ENCODE measurements at regions not wholly inside any gene's neighbourhood (a gene's known extent, or its start where the extent isn't known, plus 50 kb on each side); places are given as distances from the start of the nearest gene placed in this dataset.

- TF ChIP-seq, protein P1, sequence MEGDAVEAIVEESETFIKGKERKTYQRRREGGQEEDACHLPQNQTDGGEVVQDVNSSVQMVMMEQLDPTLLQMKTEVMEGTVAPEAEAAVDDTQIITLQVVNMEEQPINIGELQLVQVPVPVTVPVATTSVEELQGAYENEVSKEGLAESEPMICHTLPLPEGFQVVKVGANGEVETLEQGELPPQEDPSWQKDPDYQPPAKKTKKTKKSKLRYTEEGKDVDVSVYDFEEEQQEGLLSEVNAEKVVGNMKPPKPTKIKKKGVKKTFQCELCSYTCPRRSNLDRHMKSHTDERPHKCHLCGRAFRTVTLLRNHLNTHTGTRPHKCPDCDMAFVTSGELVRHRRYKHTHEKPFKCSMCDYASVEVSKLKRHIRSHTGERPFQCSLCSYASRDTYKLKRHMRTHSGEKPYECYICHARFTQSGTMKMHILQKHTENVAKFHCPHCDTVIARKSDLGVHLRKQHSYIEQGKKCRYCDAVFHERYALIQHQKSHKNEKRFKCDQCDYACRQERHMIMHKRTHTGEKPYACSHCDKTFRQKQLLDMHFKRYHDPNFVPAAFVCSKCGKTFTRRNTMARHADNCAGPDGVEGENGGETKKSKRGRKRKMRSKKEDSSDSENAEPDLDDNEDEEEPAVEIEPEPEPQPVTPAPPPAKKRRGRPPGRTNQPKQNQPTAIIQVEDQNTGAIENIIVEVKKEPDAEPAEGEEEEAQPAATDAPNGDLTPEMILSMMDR (conservative IDR thresholded peaks at IDR 0.05; ENCODE audit: low read length), result no peak
- TF ChIP-seq EZH2phosphoT487 (IDR thresholded peaks at IDR 0.05; ENCODE audit: borderline replicate concordance, low read depth, low read length), result no peak
Measured at GRCh38 chrY:7728935-7729317, 817.4 kb upstream of the AMELY start.

All from OCI-LY7 (cell line).